ENCODE measurements at regions not wholly inside any gene's neighbourhood (a gene's known extent, or its start where the extent isn't known, plus 50 kb on each side); places are given as distances from the start of the nearest gene placed in this dataset.

DNA sequence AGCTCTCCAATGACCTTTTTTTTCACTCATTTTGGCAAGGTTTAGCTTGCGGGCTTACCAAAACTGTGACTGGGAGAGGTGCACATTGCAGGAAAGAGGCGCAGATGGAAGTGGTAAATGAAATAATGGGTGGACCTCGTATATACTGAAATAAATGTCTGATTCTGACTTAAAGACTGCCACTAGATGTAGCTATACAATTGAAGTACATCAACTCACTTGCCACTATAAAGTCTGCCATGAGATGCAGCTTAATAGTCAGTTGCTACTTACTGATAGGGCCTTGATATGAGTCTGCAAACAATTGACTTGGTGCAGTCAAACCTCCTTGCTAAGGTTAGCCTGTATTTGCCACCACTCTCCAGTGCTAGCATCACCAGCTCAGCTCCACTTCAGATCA lies 525.9 kb upstream of the MBL2 start:
- TF ChIP-seq GATA3 (IDR thresholded peaks at IDR 0.05; ENCODE audit: low read depth, low read length) (no peak), GATA2 (IDR thresholded peaks at IDR 0.05; ENCODE audit: low read depth, low read length) (no peak)

DNA sequence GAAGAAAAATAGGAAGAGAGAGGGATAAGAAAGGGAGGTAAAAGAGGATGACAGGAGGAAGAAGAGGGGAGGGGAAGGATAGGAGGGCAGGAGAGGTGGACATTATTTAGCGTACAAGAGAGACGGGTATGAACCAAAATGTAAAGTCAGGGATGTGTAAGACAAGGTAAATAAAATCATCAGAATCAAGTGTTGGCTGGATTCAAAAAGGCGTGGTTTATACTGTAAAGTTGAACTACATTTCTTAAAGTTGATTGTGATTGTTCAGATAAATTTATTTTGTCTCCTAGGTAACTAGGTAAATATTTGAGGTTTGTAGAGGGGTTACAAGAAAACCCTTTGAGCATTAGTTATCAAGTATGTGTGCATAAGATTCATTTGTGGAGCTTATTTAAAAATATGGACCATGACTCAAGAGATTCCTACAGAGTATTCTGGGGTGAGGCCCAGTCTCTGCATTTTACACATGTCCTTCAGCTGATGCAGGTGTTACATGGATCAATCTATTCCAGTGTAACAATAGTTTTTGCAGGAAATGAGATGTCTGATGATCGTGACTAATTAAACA lies 512.1 kb upstream of the MBL2 start:
- TF ChIP-seq GATA3 (IDR thresholded peaks at IDR 0.05; ENCODE audit: low read depth, low read length) (no peak), GATA2 (IDR thresholded peaks at IDR 0.05; ENCODE audit: low read depth, low read length) (no peak)

DNA sequence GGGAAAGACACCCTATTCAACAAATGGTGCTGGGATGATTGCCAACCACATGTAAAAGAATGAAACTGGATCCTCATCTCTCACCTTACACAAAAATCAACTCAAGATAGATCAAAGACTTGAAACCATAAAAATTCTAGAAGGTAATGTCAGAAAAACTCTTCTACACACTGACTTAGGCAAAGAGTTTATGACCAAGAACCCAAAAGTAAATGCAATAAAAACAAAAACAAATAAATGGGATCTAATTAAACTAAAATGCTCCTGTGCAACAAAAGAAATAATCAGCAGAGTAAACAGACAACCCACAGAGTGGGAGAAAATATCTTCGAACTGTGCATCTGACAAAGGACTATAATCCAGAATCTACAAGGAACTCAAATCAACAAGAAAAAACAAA lies 504.2 kb upstream of the MBL2 start:
- TF ChIP-seq GATA3 (IDR thresholded peaks at IDR 0.05; ENCODE audit: low read depth, low read length) = no peak
- TF ChIP-seq GATA2 (IDR thresholded peaks at IDR 0.05; ENCODE audit: low read depth, low read length) = no peak

DNA sequence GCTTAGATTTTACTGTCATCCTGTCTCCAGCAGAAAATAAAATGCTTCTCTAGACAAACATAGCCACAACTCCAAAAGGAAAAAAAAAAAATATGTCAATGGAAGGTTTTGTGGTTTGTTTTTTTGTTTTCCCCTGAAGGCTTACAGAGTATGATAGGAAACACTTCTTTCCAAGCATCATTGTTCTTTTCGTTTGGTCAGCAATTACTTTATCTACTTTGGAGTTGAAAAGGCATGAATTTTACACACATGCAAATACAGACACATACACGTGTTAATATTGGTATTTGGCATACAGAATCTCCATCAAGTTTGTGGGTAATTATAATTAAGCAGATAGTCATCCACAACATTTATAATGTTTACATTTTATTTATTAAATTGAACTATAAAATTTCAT lies 496.9 kb upstream of the MBL2 start:
- TF ChIP-seq GATA3 (IDR thresholded peaks at IDR 0.05; ENCODE audit: low read depth, low read length) = no peak
- TF ChIP-seq GATA2 (IDR thresholded peaks at IDR 0.05; ENCODE audit: low read depth, low read length) = no peak

DNA sequence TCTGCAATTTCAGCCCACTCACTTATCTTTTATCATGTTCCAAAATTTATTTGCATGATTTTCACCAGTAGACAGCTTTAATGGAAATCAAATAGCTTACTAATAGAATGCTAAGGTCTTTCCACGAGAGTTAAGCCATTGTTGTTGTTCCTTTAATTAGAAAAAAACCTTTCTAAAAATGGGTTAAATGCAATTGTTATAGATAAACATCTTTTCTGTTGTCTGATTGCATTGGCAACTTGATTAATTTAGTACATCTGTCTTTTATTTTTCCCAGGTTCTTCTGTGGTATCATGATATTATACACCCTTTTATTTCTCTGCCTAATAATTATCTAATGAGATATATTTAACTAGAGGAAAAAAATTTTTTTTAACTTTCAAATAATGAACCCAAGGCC lies 487.6 kb upstream of the MBL2 start:
- TF ChIP-seq GATA2 (IDR thresholded peaks at IDR 0.05; ENCODE audit: low read depth, low read length) (no peak), GATA3 (IDR thresholded peaks at IDR 0.05; ENCODE audit: low read depth, low read length) (no peak; the same call in 1 of the 2 replicates)

DNA sequence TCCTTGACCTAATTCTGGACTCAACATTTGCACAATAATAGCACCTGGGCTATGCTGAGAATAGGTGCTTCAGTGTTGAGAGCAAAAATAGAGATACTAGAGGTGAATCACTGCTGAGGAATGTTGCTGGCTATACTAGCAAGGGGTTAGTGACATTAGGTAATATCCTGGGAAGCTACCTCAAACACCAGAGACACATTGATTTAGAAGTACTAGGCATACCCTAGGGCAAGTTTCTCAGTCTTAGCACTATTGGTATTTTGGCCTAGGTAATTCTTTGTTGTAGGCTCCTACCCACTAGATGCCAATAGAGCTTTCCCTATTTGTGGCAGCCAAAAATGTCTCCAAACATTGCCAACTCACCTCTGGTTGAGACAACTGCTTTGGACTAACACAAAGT lies 484.0 kb upstream of the MBL2 start:
- TF ChIP-seq GATA2 (IDR thresholded peaks at IDR 0.05; ENCODE audit: low read depth, low read length) = no peak
- TF ChIP-seq GATA3 (IDR thresholded peaks at IDR 0.05; ENCODE audit: low read depth, low read length) = no peak

DNA sequence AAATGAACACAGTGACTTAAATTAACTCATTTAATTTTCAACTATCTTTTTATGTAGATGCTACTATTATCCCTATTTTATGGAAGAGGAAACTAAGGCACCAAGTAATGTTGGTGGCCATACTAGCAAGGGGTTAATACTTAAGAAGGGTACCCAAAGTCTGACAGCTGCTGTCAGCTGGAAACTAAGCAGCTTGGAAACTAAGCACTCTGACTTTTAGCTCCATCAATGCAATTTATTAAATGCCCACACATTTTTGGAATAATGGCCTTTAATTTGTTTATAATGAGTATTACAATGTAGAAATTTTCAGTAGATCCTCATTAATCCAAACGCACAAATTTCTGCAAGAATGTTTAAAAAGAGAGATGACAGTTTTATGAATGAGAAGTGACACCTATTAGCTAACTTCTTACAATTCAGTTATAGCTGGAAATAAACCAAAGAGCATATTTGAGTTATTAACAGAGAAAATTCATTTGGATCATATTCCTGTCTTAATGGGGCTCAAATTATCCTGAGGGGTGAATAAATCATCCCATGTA lies 483.1 kb upstream of the MBL2 start:
- TF ChIP-seq GATA3 (IDR thresholded peaks at IDR 0.05; ENCODE audit: low read depth, low read length) = no peak
- no peak for TF ChIP-seq GATA2 (IDR thresholded peaks at IDR 0.05; ENCODE audit: low read depth, low read length)

DNA sequence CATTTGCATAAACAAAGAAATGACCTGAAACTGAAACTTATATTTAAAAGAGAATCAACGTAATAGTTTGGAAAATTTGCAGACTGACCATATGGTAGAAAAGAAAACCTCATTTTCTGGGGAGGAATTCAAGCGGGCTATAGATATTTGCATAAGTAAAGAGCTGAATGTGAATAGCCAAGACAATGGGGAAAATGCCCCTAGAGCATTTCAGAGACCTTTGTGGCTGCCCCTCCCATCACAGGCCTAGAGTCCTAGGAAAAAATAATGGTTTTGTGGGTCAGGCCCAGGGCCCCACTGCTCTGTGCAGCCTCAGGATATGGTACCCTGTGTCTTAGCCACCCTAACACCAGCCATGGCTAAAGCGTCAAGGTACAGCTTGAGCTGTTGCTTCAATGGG lies 480.6 kb upstream of the MBL2 start:
- no peak for TF ChIP-seq GATA2 (IDR thresholded peaks at IDR 0.05; ENCODE audit: low read depth, low read length)
- no peak for TF ChIP-seq GATA3 (IDR thresholded peaks at IDR 0.05; ENCODE audit: low read depth, low read length)

DNA sequence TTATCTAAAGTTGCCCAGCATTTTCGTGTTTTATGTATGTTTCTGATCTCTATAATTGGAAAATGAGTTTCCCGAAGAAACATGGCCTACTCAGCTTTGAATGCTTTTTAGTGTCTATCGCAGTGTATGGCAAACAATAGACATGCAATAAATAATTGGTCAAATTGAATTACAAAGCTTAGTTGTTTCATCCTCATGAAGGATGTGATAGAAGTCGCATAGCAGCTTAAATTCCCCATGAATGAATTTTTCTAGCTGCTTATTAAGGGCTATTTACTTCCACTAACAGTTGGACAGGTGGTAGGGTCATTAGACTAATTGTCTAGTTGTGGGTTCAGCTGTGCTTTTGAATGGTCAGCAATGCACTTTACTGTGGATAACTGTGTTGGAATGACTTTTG lies 467.3 kb upstream of the MBL2 start:
- no peak for TF ChIP-seq GATA3 (IDR thresholded peaks at IDR 0.05; ENCODE audit: low read depth, low read length)
- no peak for TF ChIP-seq GATA2 (IDR thresholded peaks at IDR 0.05; ENCODE audit: low read depth, low read length)

DNA sequence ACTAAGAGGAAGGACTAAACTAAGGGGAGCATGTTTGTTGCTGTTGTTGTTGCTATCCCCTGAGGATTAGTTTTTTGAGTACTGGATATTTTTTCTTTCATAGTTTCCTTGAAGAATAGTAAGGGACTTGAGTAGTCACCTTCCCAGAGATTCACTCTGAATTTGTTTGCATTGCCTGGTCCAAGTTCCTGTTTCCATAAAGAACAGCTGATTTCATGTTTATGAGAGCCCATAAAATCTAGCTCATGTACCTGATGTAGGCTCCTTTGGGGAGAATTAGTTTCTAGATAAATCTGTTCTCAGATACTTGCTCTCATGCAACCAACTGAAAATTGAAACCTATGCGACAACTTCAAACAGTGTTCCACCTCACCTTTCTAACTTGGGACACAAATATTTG lies 464.4 kb upstream of the MBL2 start:
- TF ChIP-seq GATA2 (IDR thresholded peaks at IDR 0.05; ENCODE audit: low read depth, low read length) (no peak), GATA3 (IDR thresholded peaks at IDR 0.05; ENCODE audit: low read depth, low read length) (no peak)

DNA sequence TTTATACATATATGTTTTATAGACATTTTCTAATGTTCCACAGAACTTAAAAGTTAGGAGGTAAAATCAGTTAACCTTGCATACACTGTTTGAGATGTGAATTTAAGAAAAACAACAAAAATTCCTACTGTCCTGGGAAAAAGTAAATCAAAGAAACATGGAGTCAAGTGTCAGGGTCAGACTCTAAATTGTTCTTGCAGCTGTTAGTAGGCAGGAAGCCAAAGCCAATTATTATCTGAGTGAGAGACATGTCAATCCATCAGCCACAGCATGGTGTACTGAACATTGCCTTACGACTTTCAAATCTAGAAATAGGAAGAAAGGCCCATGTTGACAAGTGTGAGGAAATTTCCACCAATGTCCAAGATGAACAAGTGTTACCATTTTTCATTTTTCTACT lies 461.2 kb upstream of the MBL2 start:
- TF ChIP-seq GATA3 (IDR thresholded peaks at IDR 0.05; ENCODE audit: low read depth, low read length) = no peak
- no peak for TF ChIP-seq GATA2 (IDR thresholded peaks at IDR 0.05; ENCODE audit: low read depth, low read length)

DNA sequence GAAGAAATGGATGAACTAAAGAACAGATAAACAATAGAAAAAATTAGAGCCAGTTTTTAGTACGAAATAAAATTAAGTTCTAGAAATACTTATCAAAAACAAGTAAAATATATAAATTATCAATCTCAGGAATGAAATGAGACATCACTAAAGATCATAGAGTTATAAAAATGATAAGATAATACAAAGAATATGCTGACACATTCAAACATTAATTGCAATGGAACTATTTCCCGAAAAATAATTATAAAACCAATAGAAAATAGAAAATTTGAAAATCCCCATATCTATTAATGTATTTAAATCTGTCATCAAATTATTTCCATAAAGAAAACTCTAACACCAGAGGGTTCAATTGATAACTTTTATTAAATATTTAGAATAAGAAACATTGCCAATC lies 458.1 kb upstream of the MBL2 start:
- TF ChIP-seq GATA2 (IDR thresholded peaks at IDR 0.05; ENCODE audit: low read depth, low read length) (no peak), GATA3 (IDR thresholded peaks at IDR 0.05; ENCODE audit: low read depth, low read length) (no peak)

DNA sequence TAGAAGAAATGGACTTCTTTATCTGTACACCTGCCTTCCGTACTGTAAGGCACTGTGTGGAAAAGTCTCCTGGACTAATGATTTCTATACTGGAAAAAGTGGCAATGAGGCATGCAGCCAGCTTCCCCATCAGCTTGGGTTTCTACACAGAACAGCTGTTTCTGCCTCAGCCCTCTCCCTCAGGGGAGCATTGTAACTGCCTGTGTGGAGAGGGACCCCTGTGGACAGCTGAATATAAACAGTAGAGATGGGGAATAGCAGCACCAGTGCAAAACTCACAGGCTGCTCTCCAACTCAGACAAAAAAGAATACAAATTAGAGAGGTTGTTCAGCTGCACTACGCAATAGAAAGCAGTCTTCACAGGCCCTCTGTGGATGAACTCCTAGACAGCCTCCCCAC lies 451.3 kb upstream of the MBL2 start:
- TF ChIP-seq GATA3 (IDR thresholded peaks at IDR 0.05; ENCODE audit: low read depth, low read length) (no peak), GATA2 (IDR thresholded peaks at IDR 0.05; ENCODE audit: low read depth, low read length) (no peak)

DNA sequence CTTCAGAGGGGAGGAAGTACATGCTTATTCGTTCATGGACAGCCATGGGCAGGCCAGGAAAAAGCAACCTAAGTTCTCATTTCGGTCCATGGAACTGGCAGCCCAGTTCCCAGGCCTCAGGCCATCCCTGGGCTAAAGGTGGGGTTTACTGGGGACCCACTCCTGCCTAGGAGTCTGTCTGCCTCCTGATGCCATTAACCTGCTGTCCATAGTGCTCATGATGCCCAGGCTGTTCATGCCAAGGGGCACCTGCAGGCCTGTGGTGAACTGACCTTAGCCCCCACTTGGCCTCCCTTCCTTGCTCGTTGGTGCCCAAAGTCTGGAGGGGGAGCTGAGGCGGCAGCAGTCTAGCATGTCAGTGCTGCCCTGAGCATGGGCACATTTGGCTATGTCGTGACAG lies 450.2 kb upstream of the MBL2 start:
- TF ChIP-seq GATA3 (IDR thresholded peaks at IDR 0.05; ENCODE audit: low read depth, low read length) = no peak
- TF ChIP-seq GATA2 (IDR thresholded peaks at IDR 0.05; ENCODE audit: low read depth, low read length) = no peak

DNA sequence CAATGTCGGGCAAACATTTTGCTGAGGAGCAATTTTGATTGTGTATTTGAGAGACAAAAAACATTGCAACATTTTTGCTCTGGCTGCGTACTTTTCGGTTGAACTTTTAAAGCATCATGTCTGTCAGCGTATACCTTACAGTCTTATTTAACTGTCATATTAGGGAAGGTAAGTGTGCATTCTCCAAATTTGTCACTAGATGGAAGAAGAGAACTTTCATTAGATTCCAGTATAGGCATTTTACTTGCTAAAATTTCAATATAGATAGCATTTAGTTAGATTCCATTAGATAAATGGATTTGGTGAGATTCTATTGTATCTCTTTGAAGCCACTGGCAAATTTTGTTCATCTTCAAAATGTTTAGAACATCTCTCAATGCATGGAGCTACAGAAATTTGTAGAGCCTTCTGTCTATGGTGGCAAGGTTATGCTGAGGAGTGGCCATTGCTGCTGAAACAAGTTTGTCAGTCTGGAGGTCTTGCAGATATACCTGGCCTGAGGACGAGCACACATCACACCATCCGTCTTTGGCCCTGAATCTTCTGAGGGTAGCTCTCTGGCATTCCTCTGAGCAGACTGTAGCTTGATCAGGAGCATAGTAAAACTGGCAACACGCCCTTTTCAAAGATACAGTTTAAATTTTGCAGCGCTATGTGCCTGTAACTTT lies 437.5 kb upstream of the MBL2 start:
- TF ChIP-seq GATA2 (IDR thresholded peaks at IDR 0.05; ENCODE audit: low read depth, low read length) (no peak), GATA3 (IDR thresholded peaks at IDR 0.05; ENCODE audit: low read depth, low read length) (no peak)
